HL-60 (cell line): ENCODE measurements at regions not wholly inside any gene's neighbourhood (a gene's known extent, or its start where the extent isn't known, plus 50 kb on each side); places are given as distances from the start of the nearest gene placed in this dataset.

Experiments
- TF ChIP-seq, protein P1 (sequence below): IDR thresholded peaks from one replicate; pipeline ENCODE4 v1.5.1; 2011; ENCODE audit warnings: low read length, control low read depth, inconsistent platforms; ENCODE audit not compliant: insufficient read depth
- TF ChIP-seq, protein P2 (sequence below): IDR thresholded peaks from 2 replicates; pipeline ENCODE4 v1.6.1; 2012; ENCODE audit warnings: low read depth; ENCODE audit not compliant: insufficient replicate concordance

DNA sequence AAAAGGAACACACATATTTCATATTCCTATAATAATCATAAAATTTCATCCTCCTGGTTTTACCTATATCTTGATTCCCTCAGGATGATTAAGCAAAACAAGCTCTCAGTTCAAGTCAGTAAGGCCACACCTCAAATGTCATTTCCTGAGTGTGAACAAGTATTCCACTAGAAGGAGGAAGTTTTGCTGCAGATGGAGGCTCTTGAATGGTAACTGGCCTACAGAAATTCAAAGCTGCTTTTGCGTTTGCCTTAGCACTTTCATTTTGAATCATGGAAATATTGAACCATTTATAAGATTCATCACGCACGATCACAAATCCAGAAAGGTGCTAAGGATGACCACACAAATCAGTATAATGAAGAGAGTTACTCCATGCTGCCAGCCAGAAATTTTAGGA is 254.4 kb upstream of the CXXC4 start:
- TF ChIP-seq, protein P1, sequence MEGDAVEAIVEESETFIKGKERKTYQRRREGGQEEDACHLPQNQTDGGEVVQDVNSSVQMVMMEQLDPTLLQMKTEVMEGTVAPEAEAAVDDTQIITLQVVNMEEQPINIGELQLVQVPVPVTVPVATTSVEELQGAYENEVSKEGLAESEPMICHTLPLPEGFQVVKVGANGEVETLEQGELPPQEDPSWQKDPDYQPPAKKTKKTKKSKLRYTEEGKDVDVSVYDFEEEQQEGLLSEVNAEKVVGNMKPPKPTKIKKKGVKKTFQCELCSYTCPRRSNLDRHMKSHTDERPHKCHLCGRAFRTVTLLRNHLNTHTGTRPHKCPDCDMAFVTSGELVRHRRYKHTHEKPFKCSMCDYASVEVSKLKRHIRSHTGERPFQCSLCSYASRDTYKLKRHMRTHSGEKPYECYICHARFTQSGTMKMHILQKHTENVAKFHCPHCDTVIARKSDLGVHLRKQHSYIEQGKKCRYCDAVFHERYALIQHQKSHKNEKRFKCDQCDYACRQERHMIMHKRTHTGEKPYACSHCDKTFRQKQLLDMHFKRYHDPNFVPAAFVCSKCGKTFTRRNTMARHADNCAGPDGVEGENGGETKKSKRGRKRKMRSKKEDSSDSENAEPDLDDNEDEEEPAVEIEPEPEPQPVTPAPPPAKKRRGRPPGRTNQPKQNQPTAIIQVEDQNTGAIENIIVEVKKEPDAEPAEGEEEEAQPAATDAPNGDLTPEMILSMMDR: no peak
- TF ChIP-seq, protein P2, sequence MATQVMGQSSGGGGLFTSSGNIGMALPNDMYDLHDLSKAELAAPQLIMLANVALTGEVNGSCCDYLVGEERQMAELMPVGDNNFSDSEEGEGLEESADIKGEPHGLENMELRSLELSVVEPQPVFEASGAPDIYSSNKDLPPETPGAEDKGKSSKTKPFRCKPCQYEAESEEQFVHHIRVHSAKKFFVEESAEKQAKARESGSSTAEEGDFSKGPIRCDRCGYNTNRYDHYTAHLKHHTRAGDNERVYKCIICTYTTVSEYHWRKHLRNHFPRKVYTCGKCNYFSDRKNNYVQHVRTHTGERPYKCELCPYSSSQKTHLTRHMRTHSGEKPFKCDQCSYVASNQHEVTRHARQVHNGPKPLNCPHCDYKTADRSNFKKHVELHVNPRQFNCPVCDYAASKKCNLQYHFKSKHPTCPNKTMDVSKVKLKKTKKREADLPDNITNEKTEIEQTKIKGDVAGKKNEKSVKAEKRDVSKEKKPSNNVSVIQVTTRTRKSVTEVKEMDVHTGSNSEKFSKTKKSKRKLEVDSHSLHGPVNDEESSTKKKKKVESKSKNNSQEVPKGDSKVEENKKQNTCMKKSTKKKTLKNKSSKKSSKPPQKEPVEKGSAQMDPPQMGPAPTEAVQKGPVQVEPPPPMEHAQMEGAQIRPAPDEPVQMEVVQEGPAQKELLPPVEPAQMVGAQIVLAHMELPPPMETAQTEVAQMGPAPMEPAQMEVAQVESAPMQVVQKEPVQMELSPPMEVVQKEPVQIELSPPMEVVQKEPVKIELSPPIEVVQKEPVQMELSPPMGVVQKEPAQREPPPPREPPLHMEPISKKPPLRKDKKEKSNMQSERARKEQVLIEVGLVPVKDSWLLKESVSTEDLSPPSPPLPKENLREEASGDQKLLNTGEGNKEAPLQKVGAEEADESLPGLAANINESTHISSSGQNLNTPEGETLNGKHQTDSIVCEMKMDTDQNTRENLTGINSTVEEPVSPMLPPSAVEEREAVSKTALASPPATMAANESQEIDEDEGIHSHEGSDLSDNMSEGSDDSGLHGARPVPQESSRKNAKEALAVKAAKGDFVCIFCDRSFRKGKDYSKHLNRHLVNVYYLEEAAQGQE: no peak
